DMS114 treated with DMSO at 0.1 percent for 48 hours (cell line): ENCODE measurements at regions not wholly inside any gene's neighbourhood (a gene's known extent, or its start where the extent isn't known, plus 50 kb on each side); places are given as distances from the start of the nearest gene placed in this dataset.

Experiments
- DNase-seq: peaks from one replicate; lab custom pipeline; 2025; ENCODE audit not compliant: unreplicated experiment; lab: John Stamatoyannopoulos, UW

GRCh38 chr20:24147479-24147878 lies 158.9 kb upstream of the GGTLC1 start:
- no peak for DNase-seq

DNA sequence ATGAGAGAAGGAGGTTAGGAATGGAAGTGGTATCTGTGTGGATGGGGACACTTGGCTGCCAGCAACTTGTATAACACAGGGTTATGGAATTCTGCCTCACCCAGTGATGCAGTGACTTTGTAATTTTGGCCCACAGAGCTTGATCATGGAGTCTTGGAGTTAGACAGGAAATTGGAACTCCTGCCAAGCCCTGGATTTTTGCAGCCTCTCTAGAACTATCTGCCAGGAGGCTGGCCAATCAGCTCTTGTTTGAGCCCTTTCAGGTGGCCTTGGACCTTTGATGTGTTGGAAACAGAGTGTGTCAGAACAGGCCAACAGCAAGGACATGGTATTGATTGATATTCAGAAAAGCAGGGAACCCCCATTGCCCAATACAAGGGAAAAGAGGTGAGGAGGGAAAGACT lies 157.7 kb upstream of the GGTLC1 start:
- no peak for DNase-seq

GRCh38 chr20:24144371-24144770 lies 155.8 kb upstream of the GGTLC1 start:
- no peak for DNase-seq

GRCh38 chr20:24141111-24141510 lies 152.5 kb upstream of the GGTLC1 start:
- no peak for DNase-seq

DNA sequence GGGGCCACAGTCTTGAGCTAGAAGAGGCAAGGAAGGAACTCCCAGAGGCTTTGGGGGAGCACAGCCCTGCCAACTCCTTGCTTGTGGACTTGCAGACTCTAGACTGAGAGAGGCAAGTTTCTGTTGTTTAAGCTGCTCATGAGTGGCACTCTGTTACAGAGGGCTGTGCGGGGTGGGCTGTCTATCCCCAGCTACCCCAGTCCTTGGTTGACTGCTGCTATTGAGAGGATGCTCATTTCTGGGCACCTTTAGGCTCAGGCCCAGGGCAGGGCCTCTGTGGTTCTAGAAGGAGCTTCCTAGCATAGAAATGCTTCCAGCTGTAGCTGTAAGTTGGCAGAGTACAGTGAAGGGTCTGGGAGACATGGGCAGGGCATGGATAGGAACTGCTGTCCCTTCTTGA lies 151.3 kb upstream of the GGTLC1 start:
- DNase-seq, result no peak

DNA sequence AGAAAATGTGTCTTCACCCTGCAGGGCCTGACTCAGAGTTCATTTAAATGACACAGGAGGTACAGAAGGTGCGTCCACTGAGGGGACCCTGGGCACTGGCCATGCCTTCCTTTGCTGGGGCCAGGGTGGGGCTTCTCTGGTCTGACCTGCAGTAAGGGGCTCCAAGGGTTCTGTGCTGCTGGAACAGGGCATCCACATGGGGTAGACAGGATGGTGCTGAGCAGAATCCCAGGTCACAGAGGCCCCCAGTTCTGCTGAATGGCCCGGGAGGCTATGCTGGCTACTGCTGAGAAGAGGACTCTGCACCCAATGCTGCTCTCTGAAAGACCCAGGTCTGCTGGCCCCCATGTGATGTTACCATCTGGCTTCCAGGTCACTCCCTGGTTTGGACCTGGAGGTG lies 150.4 kb upstream of the GGTLC1 start:
- DNase-seq, result no peak

DNA sequence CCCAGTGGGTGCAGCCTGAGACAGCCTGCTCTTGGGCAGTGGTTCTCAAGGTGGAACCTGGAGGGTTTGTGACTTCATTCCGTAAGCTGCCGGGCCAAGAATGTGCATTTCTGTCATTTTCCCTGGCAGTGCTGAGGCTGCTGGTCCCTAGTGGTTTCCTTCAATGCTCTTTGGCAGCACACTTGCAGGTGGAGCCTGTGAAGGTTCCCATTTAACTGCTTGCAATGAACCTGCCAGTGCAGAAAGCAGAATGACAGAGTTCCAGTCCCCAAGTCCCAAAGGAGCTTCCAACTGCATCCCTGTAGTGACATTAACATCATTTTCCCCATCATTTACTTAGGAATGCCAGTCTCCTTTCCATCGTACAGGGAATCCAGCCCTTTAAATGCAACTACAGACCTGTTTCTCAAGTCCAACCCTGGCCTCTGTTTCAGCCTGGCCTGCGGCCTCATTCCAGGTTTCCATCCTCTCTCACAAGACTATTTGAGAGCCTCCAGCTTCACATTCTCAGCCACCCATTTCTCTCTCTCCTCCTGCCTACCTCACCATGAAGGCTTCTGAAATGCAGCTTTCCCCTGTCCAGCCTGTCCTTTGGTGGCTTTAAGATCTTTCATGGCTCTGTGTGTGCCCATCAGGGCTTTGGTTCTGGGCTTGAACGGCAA lies 149.7 kb upstream of the GGTLC1 start:
- DNase-seq, result no peak

DNA sequence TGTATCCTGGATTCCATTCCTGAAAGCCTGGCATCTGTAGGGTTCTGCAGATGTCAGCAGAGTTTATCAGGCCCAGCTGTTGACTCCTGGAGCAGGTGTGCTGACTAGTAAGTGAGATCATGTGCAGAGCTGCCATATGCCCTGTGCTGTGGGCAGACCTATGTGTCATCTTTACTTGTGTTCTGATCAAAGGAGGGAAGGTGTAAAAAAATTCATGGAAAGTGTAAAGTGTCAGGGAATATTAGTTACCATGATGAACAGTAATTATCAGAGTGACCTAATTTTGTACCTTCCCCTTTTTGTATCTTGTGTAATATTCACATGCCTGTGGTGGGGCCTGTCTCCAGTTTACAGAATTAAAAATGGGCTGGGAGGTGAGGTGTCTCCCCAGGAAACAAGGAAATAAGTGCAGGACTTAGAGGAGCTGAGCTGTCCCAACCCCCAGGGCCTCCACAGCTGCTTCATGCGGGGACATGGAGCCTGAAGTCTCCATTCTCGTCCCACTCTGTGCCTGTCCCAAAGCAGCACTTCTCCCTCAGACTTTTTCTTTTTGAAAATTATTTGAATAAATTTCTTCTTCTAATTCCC lies 148.2 kb upstream of the GGTLC1 start:
- no peak for DNase-seq

- no peak for DNase-seq
Measured at GRCh38 chr20:24135781-24136180, 147.2 kb upstream of the GGTLC1 start.

- no peak for DNase-seq
Measured at GRCh38 chr20:24134930-24135329, 146.4 kb upstream of the GGTLC1 start.

GRCh38 chr20:24134284-24134683 lies 145.7 kb upstream of the GGTLC1 start:
- DNase-seq, result no peak

- DNase-seq, result no peak
Measured at GRCh38 chr20:24132246-24132645, 143.7 kb upstream of the GGTLC1 start.

- no peak for DNase-seq
Measured at GRCh38 chr20:24131684-24132083, 143.1 kb upstream of the GGTLC1 start.

DNA sequence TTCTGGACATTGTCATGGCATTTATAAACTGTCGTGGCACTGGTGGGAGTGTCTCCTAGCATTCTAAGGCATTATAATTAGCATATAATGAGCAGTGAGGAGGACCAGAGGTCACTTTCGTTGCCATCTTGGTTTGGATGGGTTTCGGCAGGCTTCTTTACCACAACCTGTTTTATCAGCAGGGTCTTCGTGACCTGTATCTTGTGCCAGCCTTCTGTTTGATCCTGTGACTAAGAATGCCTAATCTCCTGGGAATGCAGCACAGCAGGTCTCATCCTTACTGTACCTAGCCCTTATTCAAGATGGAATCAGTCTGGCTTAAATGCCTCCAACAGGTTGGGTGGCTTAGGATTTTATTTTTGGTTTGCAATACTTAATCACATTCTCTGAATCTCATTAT lies 142.7 kb upstream of the GGTLC1 start:
- DNase-seq, result no peak

DNA sequence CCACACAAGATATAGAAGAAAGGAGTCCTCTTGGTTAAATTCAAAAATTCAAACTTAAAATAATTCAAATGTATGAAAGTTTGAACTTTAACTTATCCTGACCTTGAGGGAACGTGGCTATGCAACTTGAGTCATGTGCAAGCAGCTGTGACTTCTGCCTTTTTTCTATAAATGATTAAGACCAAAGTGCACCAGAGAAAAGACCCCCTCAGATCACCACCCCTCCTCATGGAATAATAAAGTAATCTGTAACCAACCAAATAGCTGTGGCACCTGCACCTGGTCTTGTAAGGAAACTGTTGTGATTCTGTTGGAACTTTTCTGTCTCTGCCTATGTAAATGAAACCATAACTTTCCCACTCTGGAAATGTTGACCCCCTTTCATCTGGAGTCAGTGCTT lies 141.1 kb upstream of the GGTLC1 start:
- no peak for DNase-seq

DNA sequence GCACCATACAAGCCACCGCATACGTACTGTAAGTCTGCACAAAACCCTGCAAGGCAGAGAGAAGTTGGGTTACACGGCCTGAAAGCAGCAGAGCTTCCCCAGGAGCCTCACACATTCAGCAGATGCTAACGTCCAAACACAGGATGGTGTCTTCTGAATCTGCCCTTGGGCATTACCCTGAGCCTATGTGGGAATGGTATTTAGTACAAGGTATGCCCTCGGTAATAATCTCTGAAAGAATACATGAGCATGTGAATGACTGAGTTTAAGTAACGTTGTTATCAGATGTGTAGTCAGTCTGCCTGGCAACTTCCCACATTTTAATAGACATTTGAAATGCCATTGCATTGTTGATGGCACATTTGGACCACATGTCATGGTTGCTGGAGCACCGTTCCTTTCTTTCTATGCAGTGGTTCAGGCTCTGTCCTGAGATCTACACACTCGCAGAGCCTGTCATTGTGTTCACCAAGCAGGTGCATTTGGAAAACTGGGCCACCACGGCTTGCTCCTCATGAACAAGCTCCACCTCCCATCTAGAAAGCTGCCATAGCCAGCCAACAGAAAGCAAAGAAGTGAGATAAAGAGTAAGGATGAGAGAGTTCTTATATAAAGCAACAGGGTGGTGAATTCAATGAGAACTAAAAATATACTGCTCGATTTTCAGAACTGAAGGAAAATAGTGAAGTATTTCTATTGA lies 136.5 kb upstream of the GGTLC1 start:
- no peak for DNase-seq

- DNase-seq, result no peak
Measured at GRCh38 chr20:24124003-24124402, 135.4 kb upstream of the GGTLC1 start.

DNA sequence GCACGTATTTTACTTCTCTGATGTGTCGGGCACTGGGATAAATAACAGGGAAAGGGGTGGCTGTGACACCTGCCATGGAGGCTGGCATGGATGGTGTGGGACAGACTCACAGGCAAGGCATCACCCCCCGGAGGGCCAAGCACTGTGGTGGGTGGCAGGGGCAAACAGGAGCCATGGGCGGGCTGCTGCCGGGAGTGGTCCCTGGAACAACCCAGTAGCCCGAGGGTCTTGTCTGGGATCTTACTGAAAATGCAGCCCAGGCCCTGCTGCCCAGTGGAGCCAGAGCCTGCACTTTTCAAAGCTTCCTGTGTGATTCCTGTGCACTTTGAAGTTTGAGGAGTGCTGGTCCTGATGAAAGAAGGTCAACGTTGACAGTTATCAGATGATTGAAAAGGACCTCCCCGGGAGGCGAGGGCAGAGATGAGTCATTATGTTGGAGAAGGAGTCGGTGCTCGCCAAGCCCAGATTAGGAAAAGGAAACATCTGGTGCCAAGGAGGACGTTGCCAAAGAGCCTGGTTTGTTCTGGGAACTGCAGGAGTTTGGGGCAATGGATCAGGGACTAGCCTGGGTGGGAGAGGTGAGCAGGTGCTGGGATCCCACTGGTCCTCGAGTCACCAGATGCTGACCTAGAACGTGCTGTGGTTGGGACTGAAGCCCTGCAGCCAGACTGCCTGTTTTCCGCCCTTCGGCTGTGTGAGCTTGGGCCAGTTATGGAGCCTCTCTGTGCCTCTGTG lies 130.0 kb upstream of the GGTLC1 start:
- no peak for DNase-seq

- no peak for DNase-seq
Measured at GRCh38 chr20:24118034-24118433, 129.5 kb upstream of the GGTLC1 start.

DNA sequence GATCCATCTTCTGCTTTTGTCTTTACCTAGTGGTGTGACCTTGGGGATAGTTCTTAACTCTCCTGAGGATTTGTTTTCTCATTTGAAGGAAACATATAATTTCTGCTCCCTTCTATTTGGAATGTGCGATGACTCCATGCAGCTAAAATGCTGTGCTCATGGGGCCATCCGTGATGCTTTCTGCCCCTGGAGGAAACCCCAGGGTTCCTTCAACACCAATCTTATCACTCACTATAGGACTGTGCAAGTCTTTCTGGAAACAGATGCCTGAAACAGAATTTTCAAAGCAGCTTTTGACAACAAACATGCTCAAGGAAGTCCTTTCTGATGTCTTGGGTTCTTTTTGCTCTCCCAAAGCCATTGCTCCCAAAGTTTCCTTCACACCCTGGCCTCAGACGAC lies 128.8 kb upstream of the GGTLC1 start:
- no peak for DNase-seq

DNA sequence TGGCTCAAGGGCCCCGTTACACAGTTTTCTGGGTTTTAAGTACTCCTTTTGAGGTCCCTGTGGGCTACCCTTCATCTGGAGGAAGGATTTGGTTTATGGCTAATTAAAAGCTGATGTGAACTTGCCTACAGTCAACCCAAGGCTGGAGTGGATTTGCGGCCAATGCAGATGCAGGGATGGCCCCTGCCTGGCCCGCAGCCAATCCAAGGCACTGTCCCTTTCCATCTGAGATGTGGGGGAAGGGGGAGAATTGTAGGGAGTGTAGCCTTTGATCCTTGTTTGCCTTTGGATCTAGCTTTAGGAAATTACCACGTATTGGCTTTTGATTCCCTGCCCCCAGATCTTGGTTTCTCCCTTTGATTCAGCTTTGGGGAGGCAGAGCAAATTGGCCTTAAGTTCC lies 128.0 kb upstream of the GGTLC1 start:
- DNase-seq, result no peak

DNA sequence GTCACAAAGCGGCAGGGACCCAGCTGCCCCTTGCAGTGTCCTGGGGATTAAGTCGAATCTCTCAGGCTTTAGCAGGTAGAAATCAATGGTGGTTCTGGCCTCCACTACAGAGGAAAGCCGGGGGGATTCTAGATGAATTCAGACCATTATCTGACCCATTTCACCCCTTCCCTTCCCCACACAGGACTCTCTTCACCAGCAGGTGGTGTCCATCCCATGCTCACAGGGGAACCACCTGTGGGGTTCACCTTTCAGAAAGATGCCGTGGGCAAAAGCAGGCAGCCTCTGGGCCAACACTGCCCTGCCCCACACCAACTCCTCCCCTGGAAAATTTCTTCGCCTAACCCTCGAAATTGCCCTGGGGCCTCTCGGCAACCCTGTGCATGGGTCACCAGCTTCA lies 123.8 kb upstream of the GGTLC1 start:
- DNase-seq, result no peak
